ENCODE measurements at regions not wholly inside any gene's neighbourhood (a gene's known extent, or its start where the extent isn't known, plus 50 kb on each side); places are given as distances from the start of the nearest gene placed in this dataset.

DNA sequence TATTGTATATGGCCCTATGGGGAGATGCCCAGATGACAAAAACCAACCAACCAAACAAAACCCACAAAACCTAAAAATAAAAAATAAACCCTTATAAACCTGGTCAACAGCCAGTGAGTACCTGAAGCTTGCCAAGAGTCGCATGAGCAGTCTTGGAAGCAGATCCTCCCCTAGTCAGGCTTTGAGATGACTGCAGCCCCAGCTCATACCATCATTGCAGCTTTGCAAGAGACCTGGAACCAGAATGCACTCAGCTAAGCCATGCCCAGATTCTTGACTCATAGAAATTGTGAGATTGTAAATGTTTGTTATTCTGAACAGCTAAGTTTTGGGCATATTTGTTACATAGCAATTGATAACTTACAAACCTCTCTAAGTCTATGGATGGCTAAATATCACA lies 326.8 kb downstream of the HLX start:
- TF ChIP-seq GATA2 (IDR thresholded peaks at IDR 0.05; ENCODE audit: low read depth, low read length) = no peak
- no peak for TF ChIP-seq GATA3 (IDR thresholded peaks at IDR 0.05; ENCODE audit: low read depth, low read length)

All from SH-SY5Y (cell line).